HepG2 (cell line): ENCODE measurements at regions not wholly inside any gene's neighbourhood (a gene's known extent, or its start where the extent isn't known, plus 50 kb on each side); places are given as distances from the start of the nearest gene placed in this dataset.

Source experiments
- ATAC-seq: fragments of 200-7000 bp; cut with Tn5 transposase; 3 replicates; pipeline ENCODE4 v1.9.1; 2020; ENCODE audit warnings: mild to moderate bottlenecking, moderate library complexity
- BruUV-seq: library from RNA; stranded (reverse); fragments of 400-500 nt; replicated peaks from 2 replicates; lab custom pipeline; 2021; lab: Mats Ljungman, UMichigan
- CTCF ChIA-PET: fragments of 300-600 bp; formaldehyde crosslinking; extraction: SDS; loops from one replicate; lab custom pipeline; 2021; ENCODE audit warnings: low total read pairs, inconsistent platforms, low intra/inter-chr PET ratio; lab: Yijun Ruan, JAX
- POLR2A ChIA-PET: fragments of 350-600 bp; sonication (Branson Sonifier 250); formaldehyde crosslinking; loops from one replicate; lab custom pipeline; 2020; ENCODE audit warnings: antibody characterized with exemption, inconsistent platforms; lab: Yijun Ruan, JAX
- DNase-seq: peaks from one replicate; pipeline ENCODE4 v3.0.0-alpha.2; 2015; ENCODE audit warnings: low spot score
- FAIRE-seq: peaks from 3 replicates; lab custom pipeline; 2011; peaks lifted over from hg19 to GRCh38; lab: Jason Lieb, UNC
- H2AFZ ChIP-seq: one replicate; pipeline ENCODE4 v1.6.1; 2011; ENCODE audit warnings: low read length, inconsistent platforms
- H3K27ac ChIP-seq: fragments of 300-600 bp; 3 replicates; pipeline ENCODE4 v1.8.0; 2011; ENCODE audit warnings: mixed run types, mild to moderate bottlenecking, mixed read lengths, low read length, inconsistent platforms; ENCODE audit not compliant: insufficient read depth; ENCODE audit errors: extremely low read length
- H3K27me3 ChIP-seq, 2 experiments: fragments of 200-600 bp in 1 of 2; 2 replicates in 1 of 2; 3 replicates in 1 of 2; pipeline versions ENCODE4 v1.6.0 to v1.8.0; 2011; ENCODE audit warnings: low read length in 2 of 2, mild to moderate bottlenecking in 2 of 2, moderate library complexity in 2 of 2, inconsistent platforms in 1 of 2; ENCODE audit not compliant: insufficient read depth in 2 of 2, control insufficient read depth in 1 of 2
- H3K36me3 ChIP-seq, 2 experiments: fragments of 200-600 bp in 1 of 2; replicated peaks in 1 of 2; 2 replicates in 1 of 2; 3 replicates in 1 of 2; pipeline versions ENCODE4 v1.5.1 to v1.8.0; 2011; ENCODE audit warnings: low read length in 2 of 2, inconsistent platforms in 1 of 2; ENCODE audit not compliant: insufficient read depth in 2 of 2, control insufficient read depth in 1 of 2
- H3K4me1 ChIP-seq: 2 replicates; pipeline ENCODE4 v1.5.1; 2012; ENCODE audit warnings: low read length, inconsistent platforms; ENCODE audit not compliant: insufficient read depth
- H3K4me2 ChIP-seq: 2 replicates; pipeline ENCODE4 v1.6.0; 2011; ENCODE audit warnings: low read depth, low read length, inconsistent platforms
- H3K4me3 ChIP-seq, 3 experiments: fragments of 200-600 bp in 1 of 3; sonication (generic), shearing (Covaris generic) in 1 of 3; replicated peaks in 1 of 3; 2 replicates each; pipeline ENCODE4 v1.5.1; 2011 to 2016; ENCODE audit warnings: low read length in 3 of 3, inconsistent platforms in 2 of 3, low read depth in 2 of 3, mild to moderate bottlenecking in 2 of 3, control low read depth in 1 of 3, mixed read lengths in 1 of 3; ENCODE audit not compliant: insufficient read depth in 1 of 3
- H3K79me2 ChIP-seq: one replicate; pipeline ENCODE4 v1.6.1; 2011; ENCODE audit warnings: low read length, inconsistent platforms; ENCODE audit not compliant: insufficient read depth
- H3K9ac ChIP-seq: 2 replicates; pipeline ENCODE4 v1.6.0; 2011; ENCODE audit warnings: mild to moderate bottlenecking, low read depth, low read length, inconsistent platforms; ENCODE audit not compliant: insufficient read depth
- H3K9me3 ChIP-seq: 2 replicates; pipeline ENCODE4 v1.5.1; 2012; ENCODE audit warnings: mild to moderate bottlenecking, low read length
- H4K20me1 ChIP-seq: 2 replicates; pipeline ENCODE4 v1.6.0; 2011; ENCODE audit warnings: inconsistent platforms, mild to moderate bottlenecking, low read length, moderate library complexity; ENCODE audit not compliant: insufficient read depth
- CENPX ChIP-seq: sonication (generic); formaldehyde crosslinking; IDR thresholded peaks from 2 replicates; pipeline ENCODE4 v1.9.0; 2021; ENCODE audit warnings: mild to moderate bottlenecking, missing genetic modification reagents, moderate library complexity
- CREB1 ChIP-seq, 2 experiments: fragments of 450-650 bp in 1 of 2; IDR thresholded peaks; 2 replicates each; pipeline ENCODE4 v1.6.1; 2016 to 2017; ENCODE audit warnings: control low read depth in 1 of 2, mild to moderate bottlenecking in 1 of 2, missing compliant biosample characterization in 1 of 2, missing genetic modification characterization in 1 of 2
- GATA4 ChIP-seq: sonication (generic); IDR thresholded peaks from 2 replicates; pipeline ENCODE4 v1.6.1; 2016; ENCODE audit warnings: antibody characterized with exemption, low read depth, borderline replicate concordance
- HBP1 ChIP-seq: IDR thresholded peaks from 2 replicates; pipeline ENCODE4 v1.6.1; 2016; ENCODE audit warnings: low read depth, control low read depth
- KAT7 ChIP-seq: IDR thresholded peaks from 2 replicates; pipeline ENCODE4 v1.6.1; 2018; ENCODE audit warnings: borderline replicate concordance, missing compliant biosample characterization
- NAIF1 ChIP-seq: sonication (generic); formaldehyde crosslinking; IDR thresholded peaks from 2 replicates; pipeline ENCODE4 v1.5.0; 2020; ENCODE audit warnings: mild to moderate bottlenecking, missing genetic modification reagents, borderline replicate concordance
- PLSCR1 ChIP-seq: sonication (generic); formaldehyde crosslinking; IDR thresholded peaks from 2 replicates; pipeline ENCODE4 v1.5.0; 2020; ENCODE audit warnings: missing genetic modification reagents, mild to moderate bottlenecking, borderline replicate concordance
- PRDM4 ChIP-seq: sonication (generic); formaldehyde crosslinking; IDR thresholded peaks from 2 replicates; pipeline ENCODE4 v1.9.0; 2021; ENCODE audit warnings: missing genetic modification reagents, borderline replicate concordance
- SOX6 ChIP-seq, 2 experiments: fragments of 450-650 bp in 1 of 2; sonication (generic) in 1 of 2; formaldehyde crosslinking in 1 of 2; IDR thresholded peaks; 2 replicates each; pipeline versions ENCODE4 v1.4.0 to v1.6.1; 2017 to 2020; ENCODE audit warnings: antibody characterized with exemption in 1 of 2, mild to moderate bottlenecking in 1 of 2, missing genetic modification reagents in 1 of 2
- SP140L ChIP-seq: sonication (generic); formaldehyde crosslinking; IDR thresholded peaks from 2 replicates; pipeline ENCODE4 v1.4.0; 2020; ENCODE audit warnings: missing genetic modification reagents, borderline replicate concordance
- ZNF281 ChIP-seq: sonication (generic); formaldehyde crosslinking; IDR thresholded peaks from 2 replicates; pipeline ENCODE4 v1.4.0; 2020; ENCODE audit warnings: missing genetic modification reagents, borderline replicate concordance
- ZNF343 ChIP-seq: sonication (generic); formaldehyde crosslinking; IDR thresholded peaks from 2 replicates; pipeline ENCODE4 v1.4.0; 2020; ENCODE audit warnings: mild to moderate bottlenecking, missing genetic modification reagents
- ZSCAN31 ChIP-seq: sonication (generic); formaldehyde crosslinking; IDR thresholded peaks from 2 replicates; pipeline ENCODE4 v1.5.0; 2020; ENCODE audit warnings: low read depth, mild to moderate bottlenecking, missing genetic modification reagents
- WGBS: methylation state at CpG from one replicate; pipeline ENCODE4 v1.1.6; 2017; ENCODE audit warnings: low lambda C conversion rate; 5-methylcytosine and 5-hydroxymethylcytosine counted together
- in situ Hi-C: cut with HindIII; loops from 2 replicates; pipeline ENCODE4 v1.10.0; 2017; ENCODE audit warnings: low pct_unique_long_range_greater_than_20kb; ENCODE audit not compliant: extremely low pct_ligation_motif_present
- intact Hi-C: fragments of 100-400 bp; cut with micrococcal nuclease; formaldehyde crosslinking; loops from one replicate; pipeline ENCODE4 v1.10.0; 2022; ENCODE audit not compliant: unreplicated experiment

- WGBS = 40% methylated on average over 1 of the region's 2 CpGs
- Histone ChIP-seq H3K4me2 (no peak overlapping the region), H3K79me2 (no peaks in the 10 kb centered on the region), H3K4me1 (no peaks in the 10 kb centered on the region), H3K27ac (no peak overlapping the region), H3K9me3 (no peaks in the 10 kb centered on the region), H4K20me1 (no peaks in the 10 kb centered on the region), H3K36me3 (no peaks in the 10 kb centered on the region), H2AFZ (no peak overlapping the region), H3K9ac (no peak overlapping the region), H3K27me3 (no peaks in the 10 kb centered on the region; a peak in 1 of 5 replicates), H3K4me3 (no peak overlapping the region)
- TF ChIP-seq SP140L = no peak
- no peak for TF ChIP-seq SOX6 (IDR thresholded peaks at IDR 0.05)
- no peak for TF ChIP-seq SOX6 (CRISPR knock-in tag; IDR thresholded peaks at IDR 0.05)
- no peak for TF ChIP-seq ZNF343 (CRISPR knock-in tag)
- no peak for TF ChIP-seq CENPX (CRISPR knock-in tag)
- TF ChIP-seq ZNF281 (CRISPR knock-in tag) = no peak
- no peak for TF ChIP-seq CREB1 (IDR thresholded peaks at IDR 0.05)
- no peak for TF ChIP-seq CREB1 (CRISPR knock-in tag; IDR thresholded peaks at IDR 0.05)
- TF ChIP-seq PRDM4 = no peak
- no peak for TF ChIP-seq NAIF1 (CRISPR knock-in tag)
- no peak for TF ChIP-seq HBP1 (CRISPR knock-in tag)
- no peak for TF ChIP-seq ZSCAN31 (CRISPR knock-in tag)
- no peak for TF ChIP-seq PLSCR1 (CRISPR knock-in tag)
- TF ChIP-seq KAT7 = no peak
- no peak for TF ChIP-seq GATA4
- DNase-seq = no peak
- ChIA-PET POLR2A (no interaction called here), CTCF (no interaction called here)
- FAIRE-seq = no peak
- in situ Hi-C loops (no loop called here), intact Hi-C loops (no loop called here)
- ATAC-seq = no peak
- no TSS peak for BruUV-seq
These were observed 263.4 kb upstream of the TLE3 start for GRCh38 chr15:70361106-70361505.
